ENCODE measurements at regions not wholly inside any gene's neighbourhood (a gene's known extent, or its start where the extent isn't known, plus 50 kb on each side); places are given as distances from the start of the nearest gene placed in this dataset.

GRCh38 chr7:79734181-79734580, 280.7 kb upstream of the MAGI2 start:
- no peak for DNase-seq (ENCODE audit: extremely low read depth, low read depth)
- no peak overlapping the region for H3K4me3 ChIP-seq (replicated peaks; ENCODE audit: low read depth, low read length)
- TF ChIP-seq CTCF (IDR thresholded peaks at IDR 0.05; ENCODE audit: low read depth, low read length, missing control alignments), result no peak

- no peak for DNase-seq (ENCODE audit: extremely low read depth, low read depth)
- H3K4me3 ChIP-seq (replicated peaks; ENCODE audit: low read depth, low read length), result no peak overlapping the region
- no peak for TF ChIP-seq CTCF (IDR thresholded peaks at IDR 0.05; ENCODE audit: low read depth, low read length, missing control alignments)
Observed at GRCh38 chr7:79732535-79732934, 279.1 kb upstream of the MAGI2 start.

- no peak overlapping the region for H3K4me3 ChIP-seq (replicated peaks; ENCODE audit: low read depth, low read length)
- no peak for DNase-seq (ENCODE audit: extremely low read depth, low read depth)
- no peak for TF ChIP-seq CTCF (IDR thresholded peaks at IDR 0.05; ENCODE audit: low read depth, low read length, missing control alignments)
Observed at GRCh38 chr7:79730971-79731370, 277.5 kb upstream of the MAGI2 start.

GRCh38 chr7:79723833-79724618, 270.6 kb upstream of the MAGI2 start:
- no peak for TF ChIP-seq CTCF (IDR thresholded peaks at IDR 0.05; ENCODE audit: low read depth, low read length, missing control alignments)
- no peak overlapping the region for H3K4me3 ChIP-seq (replicated peaks; ENCODE audit: low read depth, low read length)
- DNase-seq (ENCODE audit: extremely low read depth, low read depth), result no peak

GRCh38 chr7:79722217-79722616, 268.8 kb upstream of the MAGI2 start:
- no peak for TF ChIP-seq CTCF (IDR thresholded peaks at IDR 0.05; ENCODE audit: low read depth, low read length, missing control alignments)
- no peak for DNase-seq (ENCODE audit: extremely low read depth, low read depth)
- no peak overlapping the region for H3K4me3 ChIP-seq (replicated peaks; ENCODE audit: low read depth, low read length)

GRCh38 chr7:79719216-79719615, 265.7 kb upstream of the MAGI2 start:
- no peak for DNase-seq (ENCODE audit: extremely low read depth, low read depth)
- TF ChIP-seq CTCF (IDR thresholded peaks at IDR 0.05; ENCODE audit: low read depth, low read length, missing control alignments), result no peak
- no peak overlapping the region for H3K4me3 ChIP-seq (replicated peaks; ENCODE audit: low read depth, low read length)

GRCh38 chr7:79716329-79716728, 262.9 kb upstream of the MAGI2 start:
- no peak overlapping the region for H3K4me3 ChIP-seq (replicated peaks; ENCODE audit: low read depth, low read length)
- no peak for TF ChIP-seq CTCF (IDR thresholded peaks at IDR 0.05; ENCODE audit: low read depth, low read length, missing control alignments)
- DNase-seq (ENCODE audit: extremely low read depth, low read depth), result no peak
